ENCODE measurements at regions not wholly inside any gene's neighbourhood (a gene's known extent, or its start where the extent isn't known, plus 50 kb on each side); places are given as distances from the start of the nearest gene placed in this dataset.

DNA sequence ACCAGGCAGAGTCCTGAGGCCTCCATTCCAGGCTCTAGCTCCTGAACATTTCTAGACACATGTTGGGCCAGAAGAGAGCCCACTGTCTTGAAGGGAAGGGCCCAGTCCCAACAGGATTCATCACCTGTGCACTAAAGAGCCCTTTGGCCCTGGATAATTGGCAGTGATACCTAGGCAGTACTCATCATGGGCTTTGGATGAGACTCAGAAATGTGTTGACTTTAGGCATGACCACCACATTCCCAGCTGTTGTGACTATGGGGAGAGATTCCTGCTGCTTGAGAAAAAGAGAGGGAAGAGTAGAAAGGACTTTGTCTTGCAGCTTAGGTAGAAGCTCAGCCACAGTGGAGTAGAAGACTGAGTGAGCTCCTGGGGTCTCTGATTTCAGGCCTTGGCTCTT, 138.4 kb upstream of the DAPK1 start:
- TF ChIP-seq EZH2 (IDR thresholded peaks at IDR 0.05; ENCODE audit: insufficient read depth, poor library complexity, severe bottlenecking) (no peak), EZH2phosphoT487 (IDR thresholded peaks at IDR 0.05; ENCODE audit: insufficient read depth, low read depth) (no peak)
